Nephron progenitor cell (in vitro differentiated cells): ENCODE measurements at regions not wholly inside any gene's neighbourhood (a gene's known extent, or its start where the extent isn't known, plus 50 kb on each side); places are given as distances from the start of the nearest gene placed in this dataset.

Source experiments
- DNase-seq: peaks from one replicate; pipeline ENCODE4 v3.0.0; 2021
- H3K27ac Mint-ChIP-seq: 2 replicates; pipeline ENCODE4 v1.8.0; 2021; ENCODE audit warnings: mild to moderate bottlenecking, moderate library complexity, mixed read lengths
- H3K27me3 Mint-ChIP-seq: 2 replicates; pipeline ENCODE4 v1.8.0; 2021; ENCODE audit warnings: mild to moderate bottlenecking, low read depth, mixed read lengths; ENCODE audit not compliant: poor library complexity
- H3K36me3 Mint-ChIP-seq: 2 replicates; pipeline ENCODE4 v1.8.0; 2021; ENCODE audit warnings: low read depth, mixed read lengths
- H3K4me1 Mint-ChIP-seq: 2 replicates; pipeline ENCODE4 v1.8.0; 2021; ENCODE audit warnings: mixed read lengths
- H3K4me3 Mint-ChIP-seq: 2 replicates; pipeline ENCODE4 v1.8.0; 2021; ENCODE audit warnings: mild to moderate bottlenecking, moderate library complexity, mixed read lengths
- H3K9me3 Mint-ChIP-seq: 2 replicates; pipeline ENCODE4 v1.8.0; 2021; ENCODE audit warnings: mild to moderate bottlenecking, moderate library complexity, mixed read lengths
- CTCF ChIP-seq: fragments of 200-600 bp; sonication (generic); IDR thresholded peaks from 2 replicates; pipeline ENCODE4 v1.5.0; 2021; ENCODE audit warnings: antibody characterized with exemption

GRCh38 chr3:73120710-73121109, 59.3 kb downstream of the EBLN2 start:
- no peak overlapping the region for H3K27ac Mint-ChIP-seq
- DNase-seq, result no peak
- TF ChIP-seq CTCF, result no peak
- H3K4me1 Mint-ChIP-seq, result no peaks in the 10 kb centered on the region
- H3K36me3 Mint-ChIP-seq, result peaks cover 7% of the 10 kb centered on the region
- peaks cover 31% of the 10 kb centered on the region for H3K9me3 Mint-ChIP-seq
- no peak overlapping the region for H3K4me3 Mint-ChIP-seq
- H3K27me3 Mint-ChIP-seq, result peaks cover 3% of the 10 kb centered on the region

GRCh38 chr3:73121669-73122331, 60.3 kb downstream of the EBLN2 start:
- peaks cover 29% of the 10 kb centered on the region for H3K9me3 Mint-ChIP-seq
- no peak for TF ChIP-seq CTCF
- H3K36me3 Mint-ChIP-seq, result peaks cover 7% of the 10 kb centered on the region
- peaks cover 6% of the 10 kb centered on the region for H3K27me3 Mint-ChIP-seq
- H3K4me1 Mint-ChIP-seq, result no peaks in the 10 kb centered on the region
- H3K27ac Mint-ChIP-seq, result no peak overlapping the region
- no peak overlapping the region for H3K4me3 Mint-ChIP-seq
- DNase-seq, result no peak

GRCh38 chr3:73134034-73134433, 72.6 kb downstream of the EBLN2 start:
- no peak for DNase-seq
- peaks cover 9% of the 10 kb centered on the region for H3K27me3 Mint-ChIP-seq
- peaks cover 19% of the 10 kb centered on the region for H3K9me3 Mint-ChIP-seq
- no peak for TF ChIP-seq CTCF
- H3K4me1 Mint-ChIP-seq, result peaks cover 22% of the 10 kb centered on the region
- no peak overlapping the region for H3K27ac Mint-ChIP-seq
- H3K36me3 Mint-ChIP-seq, result no peaks in the 10 kb centered on the region
- no peak overlapping the region for H3K4me3 Mint-ChIP-seq

- peaks cover 6% of the 10 kb centered on the region for H3K27me3 Mint-ChIP-seq
- H3K9me3 Mint-ChIP-seq, result peaks cover 19% of the 10 kb centered on the region
- no peak for TF ChIP-seq CTCF
- no peak for DNase-seq
- H3K4me1 Mint-ChIP-seq, result peaks cover 38% of the 10 kb centered on the region
- no peak overlapping the region for H3K27ac Mint-ChIP-seq
- H3K4me3 Mint-ChIP-seq, result no peak overlapping the region
- no peaks in the 10 kb centered on the region for H3K36me3 Mint-ChIP-seq
These were observed 75.5 kb downstream of the EBLN2 start for GRCh38 chr3:73136941-73137340.

GRCh38 chr3:73137736-73138403, 76.4 kb downstream of the EBLN2 start:
- Mint-ChIP-seq H3K27me3 (peaks cover 4% of the 10 kb centered on the region), H3K9me3 (peaks cover 14% of the 10 kb centered on the region), H3K27ac (no peak overlapping the region), H3K4me3 (no peak overlapping the region), H3K4me1 (peaks cover 40% of the 10 kb centered on the region), H3K36me3 (no peaks in the 10 kb centered on the region)
- DNase-seq, result no peak
- no peak for TF ChIP-seq CTCF
